ENCODE measurements at regions not wholly inside any gene's neighbourhood (a gene's known extent, or its start where the extent isn't known, plus 50 kb on each side); places are given as distances from the start of the nearest gene placed in this dataset.

- TF ChIP-seq POLR2A (IDR thresholded peaks at IDR 0.05; ENCODE audit: low read depth, low read length): no peak
- no peak for TF ChIP-seq SPI1 (IDR thresholded peaks at IDR 0.05; ENCODE audit: low read depth, low read length)
- no peak for TF ChIP-seq POLR2AphosphoS5 (IDR thresholded peaks at IDR 0.05; ENCODE audit: low read depth, low read length)
- TF ChIP-seq TAF1 (IDR thresholded peaks at IDR 0.05; ENCODE audit: low read depth, low read length): no peak
Measured at GRCh38 chr9:75695921-75696320, 194.6 kb upstream of the PCSK5 start.

Measured in GM12891 (cell line).